ENCODE measurements at regions not wholly inside any gene's neighbourhood (a gene's known extent, or its start where the extent isn't known, plus 50 kb on each side); places are given as distances from the start of the nearest gene placed in this dataset.

DNA sequence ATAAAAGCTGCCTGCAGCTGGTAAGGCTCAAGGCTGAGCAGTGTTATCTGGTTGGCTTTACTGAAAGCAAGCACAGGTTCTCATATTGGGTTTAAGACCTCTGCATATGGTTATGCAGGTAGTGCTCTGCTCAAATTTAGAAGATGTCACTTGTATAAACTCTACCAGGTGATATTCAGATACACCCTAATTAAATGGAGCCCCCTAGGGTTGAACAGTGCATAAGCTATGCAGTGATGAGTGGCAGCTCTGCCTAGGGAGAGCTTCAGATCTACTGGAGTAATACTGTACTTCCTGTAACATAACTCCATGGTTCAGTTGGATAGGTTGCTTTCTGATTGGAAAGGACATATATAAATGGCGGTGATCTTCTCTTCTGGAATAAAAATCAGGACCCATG is 222.7 kb downstream of the CYRIA start:
- Histone ChIP-seq H3K4me1 (replicated peaks in 1 of 2) (no peaks in the 10 kb centered on the region), H3K27ac (no peak overlapping the region), H3K27me3 (no peaks in the 10 kb centered on the region), H3K4me3 (no peak overlapping the region), H3K36me3 (replicated peaks in 1 of 2) (no peaks in the 10 kb centered on the region), H3K9me3 (replicated peaks in 1 of 3) (no peaks in the 10 kb centered on the region)
- DNase-seq, result no peak
- intact Hi-C loops (cut with DNase I), result no loop called here
- no peak for TF ChIP-seq POLR2A (IDR thresholded peaks at IDR 0.05)
- TF ChIP-seq, protein P1, sequence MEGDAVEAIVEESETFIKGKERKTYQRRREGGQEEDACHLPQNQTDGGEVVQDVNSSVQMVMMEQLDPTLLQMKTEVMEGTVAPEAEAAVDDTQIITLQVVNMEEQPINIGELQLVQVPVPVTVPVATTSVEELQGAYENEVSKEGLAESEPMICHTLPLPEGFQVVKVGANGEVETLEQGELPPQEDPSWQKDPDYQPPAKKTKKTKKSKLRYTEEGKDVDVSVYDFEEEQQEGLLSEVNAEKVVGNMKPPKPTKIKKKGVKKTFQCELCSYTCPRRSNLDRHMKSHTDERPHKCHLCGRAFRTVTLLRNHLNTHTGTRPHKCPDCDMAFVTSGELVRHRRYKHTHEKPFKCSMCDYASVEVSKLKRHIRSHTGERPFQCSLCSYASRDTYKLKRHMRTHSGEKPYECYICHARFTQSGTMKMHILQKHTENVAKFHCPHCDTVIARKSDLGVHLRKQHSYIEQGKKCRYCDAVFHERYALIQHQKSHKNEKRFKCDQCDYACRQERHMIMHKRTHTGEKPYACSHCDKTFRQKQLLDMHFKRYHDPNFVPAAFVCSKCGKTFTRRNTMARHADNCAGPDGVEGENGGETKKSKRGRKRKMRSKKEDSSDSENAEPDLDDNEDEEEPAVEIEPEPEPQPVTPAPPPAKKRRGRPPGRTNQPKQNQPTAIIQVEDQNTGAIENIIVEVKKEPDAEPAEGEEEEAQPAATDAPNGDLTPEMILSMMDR (IDR thresholded peaks at IDR 0.05), result no peak
- 92 to 100% (median 95%) methylated on average over 1 of the region's 1 CpG for WGBS, 4 donors

DNA sequence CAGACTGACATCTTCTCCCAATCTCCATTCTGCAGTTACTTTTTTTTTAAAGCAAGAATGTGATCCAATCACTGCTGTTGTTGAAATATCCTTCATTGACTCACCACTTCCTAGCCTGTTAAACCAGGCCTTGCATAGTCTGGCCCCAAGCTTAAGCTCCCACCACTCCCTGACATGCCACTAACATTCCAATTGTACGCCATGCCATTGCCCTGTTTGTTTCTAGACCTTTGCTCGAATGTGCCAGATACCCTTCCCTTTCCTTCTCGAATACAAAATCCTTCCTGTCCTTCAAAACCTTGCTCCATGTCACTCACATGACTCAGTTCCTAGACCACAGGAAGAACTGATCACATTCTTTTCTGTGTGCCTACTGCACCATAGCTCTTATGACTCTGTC is 224.2 kb downstream of the CYRIA start:
- intact Hi-C loops (cut with DNase I), result no loop called here
- DNase-seq, result no peak
- Histone ChIP-seq H3K36me3 (replicated peaks in 1 of 2) (no peaks in the 10 kb centered on the region), H3K4me3 (no peak overlapping the region), H3K27me3 (no peaks in the 10 kb centered on the region), H3K27ac (no peak overlapping the region), H3K4me1 (replicated peaks in 1 of 2) (no peaks in the 10 kb centered on the region), H3K9me3 (replicated peaks in 1 of 3) (no peaks in the 10 kb centered on the region)
- TF ChIP-seq, protein P1 (IDR thresholded peaks at IDR 0.05), result no peak
- no peak for TF ChIP-seq POLR2A (IDR thresholded peaks at IDR 0.05)
- 76 to 88% (median 81%) methylated on average over 3 of the region's 3 CpGs for WGBS, 4 donors

DNA sequence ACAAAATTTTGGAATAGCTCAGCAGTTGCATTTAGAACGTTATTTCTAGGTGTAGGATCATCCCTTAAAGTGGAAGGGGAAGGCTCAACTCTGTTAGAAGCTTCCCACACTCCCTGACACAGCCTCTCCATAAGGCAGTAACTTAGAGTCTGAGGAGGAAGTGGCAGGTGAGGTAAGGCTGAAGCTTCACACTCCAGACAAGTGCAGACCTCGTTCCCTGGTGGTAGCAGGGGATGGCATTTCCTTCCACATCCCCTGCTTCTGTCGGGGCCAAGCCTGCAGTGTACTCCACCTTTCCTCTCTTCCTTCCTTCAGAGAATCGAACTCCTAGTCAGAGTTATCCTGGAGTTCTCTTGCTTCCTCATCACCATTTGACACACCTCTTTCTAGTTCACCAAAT is 224.7 kb downstream of the CYRIA start:
- Histone ChIP-seq H3K4me3 (no peak overlapping the region), H3K9me3 (replicated peaks in 1 of 3) (no peaks in the 10 kb centered on the region), H3K36me3 (replicated peaks in 1 of 2) (no peaks in the 10 kb centered on the region), H3K27me3 (no peaks in the 10 kb centered on the region), H3K27ac (no peak overlapping the region), H3K4me1 (replicated peaks in 1 of 2) (no peaks in the 10 kb centered on the region)
- intact Hi-C loops (cut with DNase I), result no loop called here
- TF ChIP-seq, protein P1 (IDR thresholded peaks at IDR 0.05), result no peak
- TF ChIP-seq POLR2A (IDR thresholded peaks at IDR 0.05), result no peak
- WGBS, 4 donors, result 50 to 71% (median 57%) methylated on average over 4 of the region's 4 CpGs
- DNase-seq, result no peak

DNA sequence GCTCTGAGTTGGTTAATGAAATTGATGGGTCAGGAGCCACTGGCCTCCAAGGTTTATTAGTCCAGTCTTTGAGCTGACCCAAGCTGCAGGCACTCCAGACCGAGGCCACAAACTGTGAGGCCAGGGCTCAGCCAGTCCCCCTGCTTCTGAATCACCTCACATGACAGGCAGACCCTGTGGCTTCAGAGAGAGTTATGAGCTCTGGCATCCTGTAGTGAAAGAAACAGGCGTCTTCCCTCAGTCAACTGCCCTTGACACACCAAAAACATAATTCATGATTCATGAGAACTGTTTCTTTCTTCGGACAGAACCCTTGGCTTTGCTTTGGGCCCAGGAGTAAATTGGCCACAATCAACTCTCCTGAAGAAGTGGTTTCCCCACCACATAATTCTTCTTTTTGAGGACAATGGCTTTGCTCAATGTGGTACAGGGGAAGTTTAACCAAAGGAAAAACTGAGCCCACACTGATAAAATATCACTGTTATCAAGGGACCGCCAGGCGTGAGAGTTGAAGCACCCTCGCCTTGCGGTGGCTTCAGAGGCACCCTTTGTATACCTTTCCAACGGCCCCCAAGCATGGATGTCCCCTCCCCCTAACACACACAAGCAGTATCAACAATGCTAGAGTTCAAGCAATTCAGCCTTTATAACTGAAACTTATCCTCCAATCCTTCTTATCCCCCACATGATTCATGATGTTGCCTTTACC is 226.9 kb downstream of the CYRIA start:
- H3K27ac ChIP-seq, result no peak overlapping the region
- no peaks in the 10 kb centered on the region for H3K4me1 ChIP-seq (replicated peaks in 1 of 2)
- no peak for TF ChIP-seq POLR2A (IDR thresholded peaks at IDR 0.05)
- TF ChIP-seq, protein P1 (IDR thresholded peaks at IDR 0.05), result no peak
- no peaks in the 10 kb centered on the region for H3K9me3 ChIP-seq (replicated peaks in 1 of 3)
- intact Hi-C loops (cut with DNase I), result no loop called here
- no peaks in the 10 kb centered on the region for H3K27me3 ChIP-seq
- H3K36me3 ChIP-seq (replicated peaks in 1 of 2), result no peaks in the 10 kb centered on the region
- 37 to 50% (median 42%) methylated on average over 8 of the region's 8 CpGs for WGBS, 4 donors
- no peak for DNase-seq
- no peak overlapping the region for H3K4me3 ChIP-seq
